AG09319 (cell line): ENCODE measurements at regions not wholly inside any gene's neighbourhood (a gene's known extent, or its start where the extent isn't known, plus 50 kb on each side); places are given as distances from the start of the nearest gene placed in this dataset.

Experiments used
- DNase-seq: peaks from one replicate; pipeline ENCODE4 v3.0.0-alpha.2; 2010; ENCODE audit warnings: low read depth; ENCODE audit errors: extremely low read depth
- CTCF ChIP-seq: IDR thresholded peaks from 2 replicates; pipeline ENCODE4 v1.5.1; 2011; ENCODE audit warnings: low read depth, mild to moderate bottlenecking, inconsistent platforms, low read length, moderate library complexity

- no peak for DNase-seq
- no peak for TF ChIP-seq CTCF
Measured at GRCh38 chr7:37518266-37518665, 69.6 kb upstream of the ELMO1 start.

DNA sequence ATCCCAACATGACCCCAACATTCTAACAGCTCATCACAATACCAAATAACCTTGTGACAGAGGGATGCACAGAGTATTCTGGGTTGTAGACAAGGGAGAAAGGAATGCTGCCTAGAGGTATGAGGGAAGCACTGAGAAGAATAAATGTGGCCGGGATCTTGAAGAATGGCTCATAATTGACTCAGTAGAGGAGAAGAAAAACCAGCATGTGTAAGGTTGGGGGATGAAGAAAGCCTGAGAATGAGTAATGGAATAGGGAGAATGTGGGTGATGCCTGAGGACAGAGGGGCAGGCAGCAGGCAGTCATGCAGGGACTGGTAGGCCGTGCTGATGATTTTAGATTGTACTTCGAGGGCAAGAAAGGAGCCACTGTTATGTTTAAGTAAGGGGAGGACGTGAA lies 75.4 kb upstream of the ELMO1 start:
- DNase-seq, result no peak
- no peak for TF ChIP-seq CTCF

DNA sequence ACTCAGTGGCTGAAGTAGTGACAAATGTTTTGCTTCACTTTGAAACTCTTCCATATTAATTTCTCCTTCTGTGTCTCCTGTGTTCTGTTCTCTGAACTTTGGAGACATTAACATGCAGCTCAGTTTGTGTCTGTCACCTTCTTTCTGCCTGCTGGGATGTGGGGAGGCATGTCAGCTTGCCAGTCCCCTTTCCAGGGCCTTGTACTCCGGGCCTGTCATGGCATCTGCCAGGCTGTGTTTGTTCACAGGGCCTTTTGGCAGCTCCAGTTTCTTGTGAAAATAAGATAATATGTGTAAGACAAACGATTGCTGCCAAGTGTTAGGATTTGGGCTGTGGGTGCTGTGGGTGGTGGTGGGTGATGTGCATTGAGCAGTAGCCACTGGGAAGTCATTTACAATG lies 76.1 kb upstream of the ELMO1 start:
- TF ChIP-seq CTCF, result no peak
- no peak for DNase-seq

GRCh38 chr7:37526623-37527022 lies 78.0 kb upstream of the ELMO1 start:
- no peak for DNase-seq
- no peak for TF ChIP-seq CTCF

DNA sequence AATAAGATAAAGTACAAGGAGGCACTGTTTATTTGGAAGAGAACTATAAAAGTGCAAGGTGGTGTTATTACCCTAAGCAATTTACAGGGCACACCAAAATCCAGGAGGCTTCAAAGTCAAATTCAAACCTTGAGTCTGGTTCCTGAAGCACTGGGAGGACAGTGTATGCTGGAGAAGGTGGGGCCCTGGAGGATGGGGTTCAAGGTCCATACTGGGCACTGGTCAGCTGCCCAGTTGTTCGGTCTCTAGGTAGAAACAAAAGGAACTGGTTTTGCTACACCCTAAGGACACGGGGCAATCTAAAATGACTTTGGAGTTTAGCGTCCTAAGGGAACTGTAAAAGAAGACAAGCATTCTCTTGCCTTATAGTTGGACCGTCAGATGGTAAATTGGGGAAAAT lies 78.4 kb upstream of the ELMO1 start:
- DNase-seq, result no peak
- TF ChIP-seq CTCF, result no peak

- no peak for DNase-seq
- no peak for TF ChIP-seq CTCF
Measured at GRCh38 chr7:37531225-37531624, 82.6 kb upstream of the ELMO1 start.

DNA sequence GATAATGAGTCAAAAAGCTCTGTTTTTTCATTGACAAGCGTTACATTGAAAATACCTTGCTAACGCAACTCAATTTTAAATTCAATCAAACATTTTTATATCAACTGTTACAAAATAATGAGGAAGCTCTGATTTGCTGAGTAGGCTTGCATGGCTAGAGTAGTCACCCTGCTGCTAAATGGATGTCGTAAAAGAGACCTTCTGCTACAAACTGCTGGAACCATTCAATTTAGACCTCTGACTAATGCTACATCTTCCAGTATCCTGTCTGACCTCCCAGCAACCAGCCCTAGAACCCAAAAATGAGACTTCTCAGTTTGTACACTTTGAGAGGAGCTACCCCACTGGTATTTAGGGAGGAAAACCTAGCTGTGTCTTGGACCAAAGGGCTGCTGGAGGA lies 84.0 kb upstream of the ELMO1 start:
- no peak for DNase-seq
- TF ChIP-seq CTCF, result no peak
